Activated naive CD8-positive, alpha-beta T cell treated with anti-CD3 and anti-CD28 coated beads, Interleukin-2, amount 50 U/mL, for 24 hours (primary cell): ENCODE measurements at regions not wholly inside any gene's neighbourhood (a gene's known extent, or its start where the extent isn't known, plus 50 kb on each side); places are given as distances from the start of the nearest gene placed in this dataset.
"Not testable (repeated sequence)": the region's sequence is repeated elsewhere in the genome, so short reads cannot be mapped to it uniquely, and the experiment has no call there.

Source experiments
- ATAC-seq: fragments of 150-1000 bp; cut with Tn5 transposase; one replicate; pipeline ENCODE4 v1.10.0; 2021
- DNase-seq: peaks from one replicate; pipeline ENCODE4 v3.0.0; 2021
- H3K27ac Mint-ChIP-seq: one replicate; pipeline ENCODE4 v1.8.0; 2021; ENCODE audit warnings: mild to moderate bottlenecking, mixed read lengths
- H3K27me3 Mint-ChIP-seq: one replicate; pipeline ENCODE4 v1.8.0; 2021; ENCODE audit warnings: mixed read lengths
- H3K36me3 Mint-ChIP-seq: one replicate; pipeline ENCODE4 v1.8.0; 2021; ENCODE audit warnings: low read depth, mixed read lengths
- H3K4me1 Mint-ChIP-seq: one replicate; pipeline ENCODE4 v1.8.0; 2021; ENCODE audit warnings: mixed read lengths
- H3K4me3 Mint-ChIP-seq: one replicate; pipeline ENCODE4 v1.8.0; 2021; ENCODE audit warnings: mild to moderate bottlenecking, moderate library complexity, mixed read lengths
- H3K9me3 Mint-ChIP-seq: one replicate; pipeline ENCODE4 v1.8.0; 2021; ENCODE audit warnings: mixed read lengths

DNA sequence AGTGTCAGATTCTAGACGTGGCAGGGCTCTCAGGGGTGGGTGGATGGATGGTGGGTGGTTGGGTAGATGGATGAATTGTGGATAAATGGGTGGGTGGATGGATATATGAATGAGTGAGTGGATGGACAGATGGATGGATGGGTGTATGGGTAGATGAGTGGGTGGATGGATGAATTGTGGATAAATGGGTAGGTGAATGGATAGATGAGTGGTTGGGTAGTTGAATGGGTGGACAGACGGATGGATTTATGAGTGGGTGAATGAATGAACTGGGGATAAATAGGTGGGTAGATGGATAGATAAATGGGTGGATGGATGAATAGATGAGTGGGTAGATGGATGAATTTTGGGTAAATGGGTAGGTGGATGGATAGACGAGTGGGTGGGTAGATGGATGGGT is 111.0 kb upstream of the ZNF469 start:
- H3K4me3 Mint-ChIP-seq, H3K9me3 Mint-ChIP-seq, H3K4me1 Mint-ChIP-seq, DNase-seq, H3K27me3 Mint-ChIP-seq, H3K27ac Mint-ChIP-seq, ATAC-seq, H3K36me3 Mint-ChIP-seq: not testable (repeated sequence)

DNA sequence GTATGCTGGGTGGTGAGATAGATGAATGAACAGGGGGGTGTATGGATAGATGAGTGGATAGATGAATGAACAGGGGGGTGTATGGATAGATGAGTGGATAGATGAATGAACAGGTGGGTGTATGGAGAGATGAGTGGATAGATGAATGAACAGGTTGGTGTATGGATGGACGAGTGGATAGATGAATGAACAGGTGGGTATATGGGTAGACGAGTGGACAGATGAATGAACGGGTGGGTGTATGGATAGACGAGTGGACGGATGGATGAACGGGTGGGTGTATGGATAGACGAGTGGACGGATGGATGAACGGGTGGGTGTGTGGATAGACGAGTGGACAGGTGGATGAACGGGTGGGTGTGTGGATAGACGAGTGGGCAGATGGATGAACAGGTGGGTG is 110.3 kb upstream of the ZNF469 start:
- H3K27ac Mint-ChIP-seq, DNase-seq, ATAC-seq, H3K4me3 Mint-ChIP-seq, H3K4me1 Mint-ChIP-seq, H3K9me3 Mint-ChIP-seq, H3K27me3 Mint-ChIP-seq, H3K36me3 Mint-ChIP-seq: not testable (repeated sequence)

DNA sequence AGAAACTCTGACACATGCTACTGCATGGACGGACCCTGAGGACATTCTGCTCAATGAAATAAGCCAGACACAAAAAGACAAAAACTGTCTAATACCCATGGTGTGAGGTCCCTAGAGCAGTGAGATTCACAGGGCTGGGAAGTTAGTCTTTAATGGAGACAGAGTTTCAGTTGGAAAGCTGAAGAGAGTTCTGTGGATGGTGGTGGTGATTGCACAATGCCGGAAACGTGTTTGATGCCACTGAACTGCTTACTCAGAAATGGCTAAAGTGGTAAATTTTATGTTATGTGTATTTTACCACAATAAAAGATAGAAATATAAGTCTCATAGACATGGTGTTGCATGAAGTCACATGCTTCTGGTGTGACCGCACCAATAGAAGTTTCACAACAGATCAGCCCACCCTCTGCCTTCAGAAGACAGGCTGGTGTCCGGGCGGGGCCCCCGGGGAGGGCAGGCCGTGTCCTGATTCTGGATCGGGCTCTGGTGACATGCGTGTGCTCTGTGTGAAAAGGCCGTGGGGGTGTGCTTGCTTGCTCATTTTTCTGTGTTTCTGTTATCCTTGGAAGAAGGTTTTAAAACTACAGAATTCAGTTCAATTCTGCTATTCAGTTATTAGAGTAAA is 108.5 kb upstream of the ZNF469 start:
- H3K36me3 Mint-ChIP-seq, H3K9me3 Mint-ChIP-seq, H3K27me3 Mint-ChIP-seq, H3K4me3 Mint-ChIP-seq, H3K4me1 Mint-ChIP-seq, ATAC-seq, DNase-seq, H3K27ac Mint-ChIP-seq: not testable (repeated sequence)

DNA sequence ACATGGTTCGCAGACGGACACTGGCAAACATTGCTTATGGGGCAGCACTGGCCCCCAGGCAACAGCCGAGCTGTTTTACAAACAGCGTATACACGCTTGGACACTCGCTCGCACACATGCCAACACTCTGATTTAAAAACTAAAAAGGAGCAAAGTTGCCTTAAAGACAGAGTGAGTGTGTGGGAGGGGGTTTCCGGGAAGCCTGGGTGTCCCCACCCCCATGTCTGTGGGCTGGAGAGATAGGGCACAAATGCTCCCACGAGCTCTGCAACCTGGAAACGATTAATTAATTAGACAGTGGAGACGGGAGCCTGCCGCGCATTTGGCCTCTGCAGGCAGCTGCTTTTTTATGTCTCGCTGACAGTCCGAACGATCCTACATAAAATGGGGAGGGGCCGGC is 107.9 kb upstream of the ZNF469 start:
- DNase-seq (no peak), ATAC-seq (no peak)
- Mint-ChIP-seq H3K9me3 (no peaks in the 10 kb centered on the region), H3K36me3 (no peaks in the 10 kb centered on the region), H3K4me1 (no peaks in the 10 kb centered on the region), H3K27me3 (peaks cover 2% of the 10 kb centered on the region), H3K4me3 (no peak overlapping the region), H3K27ac (no peak overlapping the region)

DNA sequence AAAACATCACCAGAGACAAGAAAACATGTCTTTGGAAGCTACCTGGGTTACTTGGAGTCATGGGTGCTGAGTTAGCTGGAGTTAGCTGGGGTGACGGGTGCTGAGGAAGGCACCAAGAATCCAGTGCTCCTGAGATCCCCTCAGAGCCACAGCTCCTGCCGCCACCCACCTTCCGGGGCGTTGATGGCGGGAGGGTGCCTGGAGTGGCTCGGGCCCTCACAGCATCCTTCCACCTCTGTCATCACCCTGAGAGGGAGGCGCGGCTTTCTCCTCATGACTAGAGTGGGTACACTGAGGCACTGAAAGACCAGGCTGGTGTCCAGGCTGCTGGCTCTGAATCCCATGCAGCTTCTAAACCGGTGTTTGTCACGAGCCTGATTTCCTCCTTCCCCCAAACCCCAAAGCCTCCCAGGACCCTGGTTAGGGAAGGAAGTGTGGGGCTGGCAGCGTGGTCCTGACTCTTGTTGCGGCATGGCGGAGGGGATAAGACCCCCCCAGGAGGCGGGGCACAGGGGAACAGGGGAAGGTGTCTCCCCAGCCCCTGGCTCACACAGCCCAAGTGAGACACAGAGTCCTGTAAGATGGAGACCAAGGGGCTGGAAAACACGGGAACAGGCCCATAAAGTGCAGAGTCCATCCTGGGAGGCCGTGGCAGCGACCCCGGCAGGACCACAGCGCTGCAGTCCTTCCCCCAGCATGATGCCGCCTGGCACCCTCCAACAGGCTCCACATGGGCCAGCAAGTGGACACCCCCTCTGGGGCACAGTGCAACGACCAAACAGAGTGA is 107.2 kb upstream of the ZNF469 start:
- not testable (repeated sequence) for DNase-seq, H3K4me1 Mint-ChIP-seq, H3K27me3 Mint-ChIP-seq, H3K36me3 Mint-ChIP-seq, H3K27ac Mint-ChIP-seq, H3K4me3 Mint-ChIP-seq, ATAC-seq, H3K9me3 Mint-ChIP-seq

DNA sequence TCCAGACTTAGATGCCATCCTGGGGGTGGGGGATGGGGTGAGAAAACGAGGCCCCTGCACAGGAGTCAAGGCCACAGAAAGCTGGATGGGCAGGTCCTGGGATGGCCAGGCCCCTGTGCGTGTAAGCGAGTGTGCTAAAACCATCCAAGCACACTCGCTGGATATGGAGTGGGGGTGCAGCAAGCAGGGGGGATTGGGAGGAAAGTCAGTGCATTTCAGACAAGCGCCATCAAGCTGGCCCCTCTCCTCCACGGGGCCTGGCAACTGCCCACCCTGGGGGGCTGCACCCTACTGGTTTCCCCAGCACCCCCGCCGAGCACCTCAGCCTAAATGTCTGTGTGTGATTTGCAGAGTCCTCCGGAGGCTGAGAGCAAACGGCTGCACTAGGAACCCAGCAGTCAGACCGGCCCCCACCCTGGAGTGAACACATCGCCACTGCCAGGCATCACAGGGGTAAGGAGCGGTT is 106.6 kb upstream of the ZNF469 start:
- not testable (repeated sequence) for ATAC-seq, H3K27me3 Mint-ChIP-seq, H3K4me1 Mint-ChIP-seq, H3K4me3 Mint-ChIP-seq, DNase-seq, H3K36me3 Mint-ChIP-seq, H3K27ac Mint-ChIP-seq, H3K9me3 Mint-ChIP-seq

DNA sequence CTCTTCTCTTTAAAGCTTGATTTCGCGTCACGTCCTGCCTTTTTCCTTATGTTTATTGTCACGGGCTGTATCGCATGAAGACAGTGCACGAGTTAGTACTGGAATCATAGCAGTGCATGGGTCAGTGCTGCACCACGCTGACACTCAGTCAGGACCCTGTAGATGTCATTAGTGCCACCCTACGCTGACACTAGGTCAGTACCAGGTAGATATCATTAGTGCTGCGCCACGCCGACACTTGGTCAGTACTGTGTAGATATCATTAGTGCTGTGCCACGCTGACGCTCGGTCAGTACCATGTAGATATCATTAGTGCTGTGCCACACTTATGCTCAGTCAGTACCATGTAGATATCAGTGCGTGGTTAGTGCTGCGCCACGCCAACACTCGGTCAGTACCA is 106.2 kb upstream of the ZNF469 start:
- H3K27me3 Mint-ChIP-seq = peaks cover 2% of the 10 kb centered on the region
- no peak overlapping the region for H3K4me3 Mint-ChIP-seq
- no peaks in the 10 kb centered on the region for H3K4me1 Mint-ChIP-seq
- ATAC-seq (no peak), DNase-seq (no peak)
- no peaks in the 10 kb centered on the region for H3K9me3 Mint-ChIP-seq
- H3K27ac Mint-ChIP-seq = no peak overlapping the region
- H3K36me3 Mint-ChIP-seq = no peaks in the 10 kb centered on the region

DNA sequence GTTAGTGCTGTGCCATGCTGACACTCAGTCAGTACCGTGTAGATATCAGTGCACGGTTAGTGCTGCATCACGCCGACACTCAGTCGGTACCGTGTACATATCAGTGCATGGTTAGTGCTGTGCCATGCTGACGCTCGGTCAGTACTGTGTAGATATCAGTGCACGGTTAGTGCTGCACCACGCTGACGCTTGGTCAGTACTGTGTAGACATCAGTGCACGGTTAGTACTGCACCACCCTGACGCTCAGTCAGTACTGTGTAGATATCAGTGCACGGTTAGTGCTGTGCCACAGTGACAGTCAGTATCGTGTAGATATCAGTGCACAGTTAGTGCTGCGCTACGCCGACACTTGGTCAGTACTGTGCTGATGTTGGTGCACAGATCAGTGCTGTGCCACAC is 102.8 kb upstream of the ZNF469 start:
- Mint-ChIP-seq H3K36me3 (no peaks in the 10 kb centered on the region), H3K4me3 (no peak overlapping the region), H3K4me1 (no peaks in the 10 kb centered on the region), H3K27ac (no peak overlapping the region), H3K9me3 (no peaks in the 10 kb centered on the region), H3K27me3 (no peaks in the 10 kb centered on the region)
- no peak for ATAC-seq
- DNase-seq = no peak

DNA sequence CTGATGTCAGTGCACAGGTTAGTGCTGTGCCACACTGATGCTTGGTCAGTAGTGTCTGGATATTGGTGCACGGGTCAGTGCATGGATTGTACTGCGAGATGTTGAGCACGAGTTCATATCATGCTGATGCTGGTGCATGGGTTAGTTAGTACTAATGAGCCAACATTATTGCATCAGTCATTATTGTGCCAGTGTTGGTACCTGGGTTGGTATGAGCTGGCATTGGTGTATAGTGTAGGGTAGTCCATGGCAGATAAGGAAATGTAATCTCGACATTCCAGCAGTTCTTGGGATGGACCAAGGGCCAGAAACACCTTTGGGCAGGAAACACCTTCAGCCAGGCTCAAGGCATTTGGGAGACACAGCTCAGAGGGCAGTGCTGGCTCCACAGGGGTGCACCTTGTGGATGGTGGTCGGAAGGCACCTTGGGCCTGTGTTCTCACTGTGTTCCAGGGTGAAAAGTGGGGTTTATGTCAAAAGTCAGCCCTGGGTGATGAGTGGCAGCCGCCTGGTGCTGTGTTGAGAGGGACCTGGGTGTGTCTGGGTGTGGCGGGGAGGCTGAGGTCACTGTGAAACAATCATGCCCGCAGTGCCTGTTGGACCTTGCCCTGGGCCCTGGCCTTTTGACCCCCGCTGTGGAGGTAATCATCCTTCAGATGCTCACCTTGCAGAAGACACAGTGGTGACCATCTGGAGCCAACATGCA is 100.7 kb upstream of the ZNF469 start:
- Mint-ChIP-seq H3K36me3 (peaks cover 3% of the 10 kb centered on the region), H3K9me3 (no peaks in the 10 kb centered on the region), H3K27ac (no peak overlapping the region), H3K4me1 (no peaks in the 10 kb centered on the region), H3K27me3 (no peaks in the 10 kb centered on the region), H3K4me3 (no peak overlapping the region)
- ATAC-seq (no peak), DNase-seq (no peak)

DNA sequence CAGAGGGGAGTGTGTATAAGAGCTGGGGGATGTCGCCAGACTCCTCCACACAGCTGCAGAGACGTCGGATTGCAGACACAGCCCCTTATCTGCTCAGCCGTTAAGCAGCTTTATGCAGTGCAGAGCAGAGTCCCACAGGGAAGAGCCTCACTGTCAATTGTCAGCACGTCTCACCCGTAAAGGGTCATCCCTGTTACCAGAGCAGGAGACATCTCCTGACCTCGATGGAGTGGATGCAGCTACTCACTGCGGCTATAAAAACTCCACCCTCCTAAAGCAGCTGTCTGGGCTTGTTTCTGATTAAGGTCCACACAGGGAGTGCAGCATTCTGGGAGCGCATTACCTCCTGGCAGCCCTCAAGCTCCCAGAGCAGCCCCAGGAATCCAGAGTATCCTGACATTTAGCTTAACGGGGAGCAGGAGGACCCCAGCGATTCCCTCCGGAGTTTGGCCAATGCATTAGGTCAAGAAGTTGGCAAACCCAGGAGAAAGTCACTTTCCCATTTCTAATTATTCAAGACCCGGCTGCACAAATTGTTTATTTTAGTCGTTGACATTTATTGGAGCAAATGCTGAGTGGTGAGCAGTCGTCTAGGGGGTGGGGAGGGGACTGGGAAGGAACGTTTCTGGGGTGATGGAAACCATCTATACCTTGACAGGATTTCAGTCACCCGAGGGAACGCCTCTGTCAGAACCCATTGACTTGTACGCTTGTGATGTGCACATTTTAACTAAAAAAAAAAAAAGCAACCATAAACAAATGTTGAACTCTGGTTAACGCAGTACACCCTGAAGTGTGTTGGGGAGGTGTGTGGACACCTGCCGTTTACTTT is 100.0 kb upstream of the ZNF469 start:
- H3K36me3 Mint-ChIP-seq = peaks cover 6% of the 10 kb centered on the region
- ATAC-seq = no peak
- H3K4me3 Mint-ChIP-seq = no peak overlapping the region
- no peaks in the 10 kb centered on the region for H3K9me3 Mint-ChIP-seq
- no peaks in the 10 kb centered on the region for H3K27me3 Mint-ChIP-seq
- H3K4me1 Mint-ChIP-seq = no peaks in the 10 kb centered on the region
- DNase-seq = no peak
- H3K27ac Mint-ChIP-seq = no peak overlapping the region

DNA sequence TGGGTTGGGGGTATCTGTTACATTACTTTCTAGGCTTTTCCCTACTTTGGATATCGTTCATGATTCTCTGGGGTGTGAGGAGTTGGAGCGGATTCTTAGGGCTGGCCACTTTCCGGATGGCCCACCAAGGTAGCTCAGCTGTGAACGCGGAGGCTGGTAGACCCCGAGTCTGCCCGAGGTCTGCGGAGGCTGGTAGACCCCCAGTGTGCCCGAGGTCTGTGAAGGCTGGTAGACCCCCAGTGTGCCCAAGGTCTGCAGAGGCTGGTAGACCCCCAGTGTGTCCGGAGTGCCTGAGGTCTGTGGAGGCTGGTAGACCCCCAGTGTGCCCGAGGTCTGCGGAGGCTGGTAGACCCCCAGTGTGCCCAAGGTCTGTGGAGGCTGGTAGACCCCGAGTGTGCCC is 99.2 kb upstream of the ZNF469 start:
- Mint-ChIP-seq H3K9me3 (no peaks in the 10 kb centered on the region), H3K36me3 (peaks cover 6% of the 10 kb centered on the region), H3K27ac (no peak overlapping the region), H3K27me3 (no peaks in the 10 kb centered on the region), H3K4me3 (no peak overlapping the region), H3K4me1 (no peaks in the 10 kb centered on the region)
- no peak for ATAC-seq
- no peak for DNase-seq

DNA sequence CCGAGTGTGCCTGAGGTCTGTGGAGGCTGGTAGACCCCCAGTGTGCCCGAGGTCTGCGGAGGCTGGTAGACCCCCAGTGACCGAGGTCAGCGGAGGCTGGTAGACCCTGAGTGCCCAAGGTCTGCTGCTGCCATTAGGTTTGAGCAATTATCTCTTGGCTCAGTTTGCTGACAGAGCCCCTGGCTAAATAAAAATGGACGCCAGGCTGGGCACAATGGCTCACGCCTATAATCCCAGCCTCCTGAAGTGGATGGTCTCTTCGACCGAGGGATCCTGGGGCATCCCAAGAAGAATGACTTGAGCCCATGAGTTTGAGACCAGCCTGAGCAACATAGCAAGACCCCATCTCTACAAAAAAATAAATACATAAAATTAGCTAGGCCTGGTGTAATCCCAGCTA is 98.7 kb upstream of the ZNF469 start:
- no peaks in the 10 kb centered on the region for H3K27me3 Mint-ChIP-seq
- H3K4me1 Mint-ChIP-seq = no peaks in the 10 kb centered on the region

DNA sequence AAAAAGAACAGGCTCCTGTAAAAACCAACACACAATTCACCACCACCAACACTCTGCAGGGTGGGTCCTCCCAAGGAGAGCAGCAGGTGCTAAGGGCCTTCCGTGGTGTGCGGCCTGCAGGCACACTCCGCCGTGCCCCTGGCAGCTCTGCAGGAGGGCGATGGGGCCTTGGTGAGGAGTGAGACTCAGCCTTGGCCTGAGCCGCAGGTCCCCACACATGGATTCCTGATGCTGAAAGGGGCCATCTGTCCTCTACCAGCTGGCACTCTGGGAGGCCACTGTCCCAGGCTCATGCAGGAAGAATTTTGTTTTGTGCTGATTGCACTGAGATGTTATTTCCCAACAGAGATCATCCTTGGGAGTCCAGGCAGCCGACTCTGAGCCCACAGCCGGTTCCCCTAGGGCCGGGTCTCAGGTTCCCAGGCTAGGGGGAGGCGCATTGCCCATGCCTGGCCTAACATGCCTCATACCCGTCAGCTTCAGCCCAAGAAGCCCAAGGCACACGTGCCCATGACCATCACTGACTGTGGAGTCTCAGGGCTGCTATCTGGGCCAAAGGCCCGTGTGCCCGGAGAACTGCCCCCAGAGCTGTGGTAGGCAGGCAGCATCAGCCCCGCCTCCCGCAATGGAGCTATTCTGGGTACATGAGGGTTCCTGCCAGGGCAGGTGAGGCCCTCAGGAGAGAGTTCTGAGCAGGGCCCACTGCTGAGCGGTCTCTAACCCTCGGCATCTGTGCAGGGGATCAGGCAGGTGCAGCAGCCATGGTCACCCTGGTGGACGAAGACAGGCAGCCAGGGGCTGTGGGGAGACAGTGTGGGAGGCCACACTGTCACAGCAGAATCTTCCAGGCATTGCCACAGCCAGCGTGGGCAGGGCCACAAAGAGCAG is 97.9 kb upstream of the ZNF469 start:
- DNase-seq (no peak), ATAC-seq (no peak)
- Mint-ChIP-seq H3K4me3 (no peak overlapping the region), H3K9me3 (no peaks in the 10 kb centered on the region), H3K36me3 (peaks cover 6% of the 10 kb centered on the region), H3K27me3 (no peaks in the 10 kb centered on the region), H3K4me1 (no peaks in the 10 kb centered on the region), H3K27ac (no peak overlapping the region)

More for the DNA sequence above, 98.7 kb upstream of the ZNF469 start:
- H3K36me3 Mint-ChIP-seq = peaks cover 6% of the 10 kb centered on the region
- no peak overlapping the region for H3K4me3 Mint-ChIP-seq
- no peaks in the 10 kb centered on the region for H3K9me3 Mint-ChIP-seq
- no peak overlapping the region for H3K27ac Mint-ChIP-seq
- ATAC-seq (no peak), DNase-seq (no peak)

DNA sequence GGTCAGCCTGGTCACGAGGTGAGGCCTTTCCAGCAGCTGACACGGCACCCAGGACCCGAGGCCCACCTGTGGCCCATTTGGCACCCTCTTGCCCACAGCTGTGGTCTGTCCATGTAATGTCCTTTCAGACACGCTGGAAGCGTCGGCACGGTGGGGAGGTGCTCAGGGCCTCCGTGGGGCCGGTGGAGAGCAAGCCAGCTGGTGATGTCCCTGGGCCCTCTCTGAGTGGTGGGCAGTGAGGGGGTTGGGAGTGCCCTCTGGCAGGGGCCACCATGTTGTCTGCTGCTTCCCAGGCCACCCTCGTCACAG is 97.3 kb upstream of the ZNF469 start:
- Mint-ChIP-seq H3K36me3 (peaks cover 6% of the 10 kb centered on the region), H3K4me3 (no peak overlapping the region), H3K9me3 (no peaks in the 10 kb centered on the region), H3K4me1 (no peaks in the 10 kb centered on the region), H3K27ac (no peak overlapping the region), H3K27me3 (peaks cover under 1% of the 10 kb centered on the region)
- DNase-seq = no peak
- ATAC-seq = no peak
